Stimulated activated CD4-positive, alpha-beta T cell treated with anti-CD3 and anti-CD28 coated beads, TNF-alpha, amount 100 ng/mL, for 48 hours (primary cell): ENCODE measurements at regions not wholly inside any gene's neighbourhood (a gene's known extent, or its start where the extent isn't known, plus 50 kb on each side); places are given as distances from the start of the nearest gene placed in this dataset.
A peak's percentile ranks its signal among the peaks of the same experiment; 100 is the strongest.
"Not testable (repeated sequence)": the region's sequence is repeated elsewhere in the genome, so short reads cannot be mapped to it uniquely, and the experiment has no call there.

Experiments used
- DNase-seq, 3 donors: peaks; one replicate each; pipeline ENCODE4 v3.0.0-alpha.2; 2020; ENCODE audit warnings: low read depth in 3 of 3

GRCh38 chr7:112540839-112541577 is 60.2 kb downstream of the LSMEM1 start:
- DNase-seq = no peak

- DNase-seq = no peak
Observed at GRCh38 chr7:112546723-112547513, 66.1 kb downstream of the LSMEM1 start.

GRCh38 chr7:112547916-112548315 is 67.1 kb downstream of the LSMEM1 start:
- no peak for DNase-seq

GRCh38 chr7:112550468-112551060 is 69.8 kb downstream of the LSMEM1 start:
- peak in 2 of 3 donors; percentile 7 to 25 for DNase-seq

GRCh38 chr7:112551521-112551920 is 70.7 kb downstream of the LSMEM1 start:
- not testable (repeated sequence) for DNase-seq

GRCh38 chr7:112554591-112554990 is 73.8 kb downstream of the LSMEM1 start:
- no peak for DNase-seq

- DNase-seq = peak in 1 of 3 donors; percentile 6
Observed at GRCh38 chr7:112556633-112557032, 75.8 kb downstream of the LSMEM1 start.

GRCh38 chr7:112566442-112567324 is 85.9 kb downstream of the LSMEM1 start:
- DNase-seq = no peak

GRCh38 chr7:112567388-112567787 is 86.6 kb downstream of the LSMEM1 start:
- no peak for DNase-seq

GRCh38 chr7:112571852-112572607 is 91.2 kb downstream of the LSMEM1 start:
- no peak for DNase-seq

- no peak for DNase-seq
Observed at GRCh38 chr7:112572669-112573301, 92.0 kb downstream of the LSMEM1 start.

- no peak for DNase-seq
Observed at GRCh38 chr7:112573302-112574039, 92.7 kb downstream of the LSMEM1 start.

- DNase-seq = no peak
Observed at GRCh38 chr7:112575864-112576263, 95.1 kb downstream of the LSMEM1 start.

GRCh38 chr7:112579388-112579787 is 98.6 kb downstream of the LSMEM1 start:
- no peak for DNase-seq

- DNase-seq = no peak
Observed at GRCh38 chr7:112580717-112581435, 100.1 kb downstream of the LSMEM1 start.

- no peak for DNase-seq
Observed at GRCh38 chr7:112581529-112581928, 100.7 kb downstream of the LSMEM1 start.

- DNase-seq = no peak
Observed at GRCh38 chr7:112584290-112584689, 103.5 kb downstream of the LSMEM1 start.

GRCh38 chr7:112587504-112587903 is 106.7 kb downstream of the LSMEM1 start:
- no peak for DNase-seq
